Trophoblast cell (in vitro differentiated cells and primary cell): ENCODE measurements at regions not wholly inside any gene's neighbourhood (a gene's known extent, or its start where the extent isn't known, plus 50 kb on each side); places are given as distances from the start of the nearest gene placed in this dataset.
"Not testable (repeated sequence)": the region's sequence is repeated elsewhere in the genome, so short reads cannot be mapped to it uniquely, and the experiment has no call there.

ENCODE experiments used
- DNase-seq, 2 donors: peaks; one replicate each; pipeline ENCODE4 v3.0.0-alpha.2; 2016
- H2AFZ ChIP-seq: 2 replicates; pipeline ENCODE4 v1.6.1; 2013; ENCODE audit warnings: low read length, moderate library complexity, mild to moderate bottlenecking; ENCODE audit not compliant: insufficient read depth, poor library complexity
- H2AK5ac ChIP-seq: 2 replicates; pipeline ENCODE4 v1.6.1; 2013; ENCODE audit warnings: mild to moderate bottlenecking, low read length
- H2BK120ac ChIP-seq: 2 replicates; pipeline ENCODE4 v1.6.1; 2013; ENCODE audit warnings: low read length, mild to moderate bottlenecking, moderate library complexity; ENCODE audit not compliant: insufficient read depth, poor library complexity
- H2BK12ac ChIP-seq: 2 replicates; pipeline ENCODE4 v1.6.1; 2013; ENCODE audit warnings: mild to moderate bottlenecking, low read length, moderate library complexity
- H2BK5ac ChIP-seq: 2 replicates; pipeline ENCODE4 v1.6.1; 2013; ENCODE audit warnings: low read length, low read depth, moderate library complexity, mild to moderate bottlenecking; ENCODE audit not compliant: poor library complexity
- H3K14ac ChIP-seq: 2 replicates; pipeline ENCODE4 v1.6.1; 2013; ENCODE audit warnings: mild to moderate bottlenecking, low read length
- H3K18ac ChIP-seq: 2 replicates; pipeline ENCODE4 v1.6.1; 2013; ENCODE audit warnings: mild to moderate bottlenecking, low read length
- H3K23ac ChIP-seq: 2 replicates; pipeline ENCODE4 v1.6.1; 2013; ENCODE audit warnings: low read length
- H3K27ac ChIP-seq: 2 replicates; pipeline ENCODE4 v1.5.1; 2013; ENCODE audit warnings: low read depth, mild to moderate bottlenecking, inconsistent platforms, low read length, moderate library complexity
- H3K27me3 ChIP-seq: 2 replicates; pipeline ENCODE4 v1.6.1; 2013; ENCODE audit warnings: inconsistent platforms, mild to moderate bottlenecking, low read length, moderate library complexity; ENCODE audit not compliant: insufficient read depth
- H3K36me3 ChIP-seq, 2 experiments: 1 replicate in 1 of 2; 2 replicates in 1 of 2; pipeline ENCODE4 v1.6.1; 2013; ENCODE audit warnings: low read length in 2 of 2, mild to moderate bottlenecking in 2 of 2, moderate library complexity in 1 of 2; ENCODE audit not compliant: insufficient read depth in 2 of 2, control insufficient read depth in 1 of 2
- H3K4ac ChIP-seq: 2 replicates; pipeline ENCODE4 v1.6.1; 2013; ENCODE audit warnings: low read depth, mild to moderate bottlenecking, low read length, moderate library complexity
- H3K4me1 ChIP-seq, 2 experiments: 1 replicate in 1 of 2; 2 replicates in 1 of 2; pipeline ENCODE4 v1.6.1; 2013; ENCODE audit warnings: low read length in 2 of 2, mild to moderate bottlenecking in 2 of 2, moderate library complexity in 1 of 2; ENCODE audit not compliant: insufficient read depth in 2 of 2, control insufficient read depth in 1 of 2
- H3K4me2 ChIP-seq: 2 replicates; pipeline ENCODE4 v1.6.1; 2013; ENCODE audit warnings: inconsistent platforms, mild to moderate bottlenecking, low read length, moderate library complexity
- H3K4me3 ChIP-seq: 2 replicates; pipeline ENCODE4 v1.5.1; 2013; ENCODE audit warnings: mild to moderate bottlenecking, low read depth, low read length, inconsistent platforms
- H3K79me1 ChIP-seq: one replicate; pipeline ENCODE4 v1.6.1; 2013; ENCODE audit warnings: low read length
- H3K79me2 ChIP-seq: 2 replicates; pipeline ENCODE4 v1.6.1; 2013; ENCODE audit warnings: low read length, mild to moderate bottlenecking; ENCODE audit not compliant: control insufficient read depth, insufficient read depth, poor library complexity
- H3K9ac ChIP-seq: 2 replicates; pipeline ENCODE4 v1.6.1; 2013; ENCODE audit warnings: mild to moderate bottlenecking, low read length
- H3K9me3 ChIP-seq: 2 replicates; pipeline ENCODE4 v1.6.1; 2013; ENCODE audit warnings: low read depth, mild to moderate bottlenecking, control low read depth, inconsistent platforms, low read length; ENCODE audit not compliant: insufficient read depth
- H4K12ac ChIP-seq: 2 replicates; pipeline ENCODE4 v1.6.1; 2013; ENCODE audit warnings: low read depth, mild to moderate bottlenecking, low read length, moderate library complexity
- H4K8ac ChIP-seq: 2 replicates; pipeline ENCODE4 v1.6.1; 2013; ENCODE audit warnings: low read depth, mild to moderate bottlenecking, low read length, moderate library complexity
- H4K91ac ChIP-seq: one replicate; pipeline ENCODE4 v1.6.1; 2013; ENCODE audit warnings: low read depth, mild to moderate bottlenecking, low read length, moderate library complexity
- WGBS: extraction: QIAGEN DNeasy Blood & Tissue Kit; methylation state at CpG from one replicate; pipeline ENCODE4 v1.1.7; 2013; ENCODE audit warnings: missing lambda C conversion rate; ENCODE audit not compliant: insufficient read length, insufficient coverage; ENCODE audit errors: extremely low coverage; 5-methylcytosine and 5-hydroxymethylcytosine counted together

- H4K8ac ChIP-seq, H3K9ac ChIP-seq, H3K27ac ChIP-seq, H2BK12ac ChIP-seq, H3K4me2 ChIP-seq, H2AFZ ChIP-seq, H3K14ac ChIP-seq, H3K79me1 ChIP-seq, H2AK5ac ChIP-seq, H3K4me1 ChIP-seq, H3K27me3 ChIP-seq, H3K36me3 ChIP-seq, H3K79me2 ChIP-seq, DNase-seq, H3K18ac ChIP-seq, H4K91ac ChIP-seq, H4K12ac ChIP-seq, H2BK120ac ChIP-seq, H3K4me3 ChIP-seq, H3K23ac ChIP-seq, H2BK5ac ChIP-seq, H3K9me3 ChIP-seq, H3K4ac ChIP-seq: not testable (repeated sequence)
- WGBS, result no CpG with 5 or more reads among the region's 6 CpGs
Measured at GRCh38 chr10:46792657-46793357, 118.4 kb upstream of the PTPN20 start.

DNA sequence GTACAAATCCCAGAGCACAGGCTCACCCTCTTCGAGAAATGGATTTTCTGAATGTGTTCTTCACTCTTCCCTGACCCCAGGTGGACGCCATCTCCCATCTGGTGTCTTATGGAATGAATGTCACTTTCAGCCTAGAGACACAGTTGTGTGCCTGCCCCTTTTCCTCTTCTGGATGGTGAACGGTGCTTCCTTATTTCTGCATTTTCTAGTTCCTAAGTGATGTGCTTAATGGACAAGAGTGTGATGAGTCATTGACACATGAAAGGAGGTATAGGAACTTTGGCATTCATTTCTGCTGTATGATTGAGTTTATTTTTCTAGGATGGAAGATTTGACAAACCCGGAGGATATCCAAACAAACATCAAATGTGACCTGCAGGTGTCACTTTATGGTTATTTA, 114.9 kb upstream of the PTPN20 start:
- not testable (repeated sequence) for H4K12ac ChIP-seq, H4K8ac ChIP-seq, H3K27me3 ChIP-seq, H3K4me3 ChIP-seq, H4K91ac ChIP-seq, H2AK5ac ChIP-seq, H3K4me1 ChIP-seq, H3K18ac ChIP-seq, DNase-seq, H2AFZ ChIP-seq, H3K36me3 ChIP-seq, H3K9me3 ChIP-seq, H3K4me2 ChIP-seq, H3K9ac ChIP-seq, H2BK5ac ChIP-seq, H3K23ac ChIP-seq, H3K14ac ChIP-seq, H3K79me2 ChIP-seq, H3K27ac ChIP-seq, H3K4ac ChIP-seq, H3K79me1 ChIP-seq, H2BK12ac ChIP-seq, H2BK120ac ChIP-seq
- no CpG with 5 or more reads among the region's 4 CpGs for WGBS

GRCh38 chr10:46802010-46802409, 109.2 kb upstream of the PTPN20 start:
- not testable (repeated sequence) for DNase-seq, H3K23ac ChIP-seq, H3K9me3 ChIP-seq, H2BK12ac ChIP-seq, H2AFZ ChIP-seq, H3K79me1 ChIP-seq, H3K27me3 ChIP-seq, H3K4me2 ChIP-seq, H3K4me3 ChIP-seq, H4K12ac ChIP-seq, H3K4ac ChIP-seq, H2BK120ac ChIP-seq, H3K18ac ChIP-seq, H3K4me1 ChIP-seq, H2BK5ac ChIP-seq, H4K91ac ChIP-seq, H2AK5ac ChIP-seq, H3K9ac ChIP-seq, H3K27ac ChIP-seq, H3K79me2 ChIP-seq, H4K8ac ChIP-seq, H3K36me3 ChIP-seq, H3K14ac ChIP-seq
- no CpG with 5 or more reads among the region's 1 CpG for WGBS

DNA sequence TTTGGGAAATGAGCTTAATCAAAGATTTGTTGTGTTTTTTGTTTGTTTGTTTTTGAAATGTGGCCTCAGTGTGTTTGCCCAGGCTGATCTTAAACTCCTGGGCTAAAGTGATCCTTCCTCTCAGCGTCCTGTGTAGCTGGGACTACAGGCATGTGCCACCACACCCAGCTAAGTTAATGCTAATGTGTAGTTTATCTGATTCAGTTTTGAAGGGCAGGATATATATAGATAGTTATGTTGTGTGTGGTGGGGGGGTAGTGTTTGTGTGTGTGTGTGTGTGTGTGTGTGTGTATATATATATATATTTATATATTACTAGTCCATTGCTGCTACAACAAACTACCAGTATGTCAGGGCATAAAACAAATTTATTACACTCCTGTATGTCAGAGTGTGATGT, 108.1 kb upstream of the PTPN20 start:
- not testable (repeated sequence) for H4K91ac ChIP-seq, H3K23ac ChIP-seq, H3K9ac ChIP-seq, H2AFZ ChIP-seq, H3K79me1 ChIP-seq, H3K27me3 ChIP-seq, DNase-seq, H3K9me3 ChIP-seq, H3K36me3 ChIP-seq, H3K79me2 ChIP-seq, H3K18ac ChIP-seq, H2AK5ac ChIP-seq, H3K4me2 ChIP-seq, H3K4ac ChIP-seq, H2BK5ac ChIP-seq, H4K12ac ChIP-seq, H3K27ac ChIP-seq, H3K14ac ChIP-seq, H4K8ac ChIP-seq, H2BK12ac ChIP-seq, H3K4me1 ChIP-seq, H3K4me3 ChIP-seq, H2BK120ac ChIP-seq
- WGBS, result no CpG with 5 or more reads among the region's 1 CpG
